ENCODE measurements at regions not wholly inside any gene's neighbourhood (a gene's known extent, or its start where the extent isn't known, plus 50 kb on each side); places are given as distances from the start of the nearest gene placed in this dataset.

- intact Hi-C loops (cut with DNase I; ENCODE audit: low total_unique reads), result no loop called here
- no peak for DNase-seq (ENCODE audit: low spot score in 2 of 2)
- no peak for TF ChIP-seq CTCF (IDR thresholded peaks at IDR 0.05)
- TF ChIP-seq POLR2A (IDR thresholded peaks at IDR 0.05), result no peak
- H3K4me3 ChIP-seq (ENCODE audit: low read depth, poor library complexity, severe bottlenecking), result no peak overlapping the region
- WGBS, 2 donors, result 61 to 76% methylated on average over 3 of the region's 3 CpGs
These were observed 357.0 kb downstream of the LRRC70 start for GRCh38 chr5:62935660-62936059.

- H3K4me3 ChIP-seq (ENCODE audit: low read depth, poor library complexity, severe bottlenecking), result no peak overlapping the region
- intact Hi-C loops (cut with DNase I; ENCODE audit: low total_unique reads), result no loop called here
- no peak for DNase-seq (ENCODE audit: low spot score in 2 of 2)
- TF ChIP-seq POLR2A (IDR thresholded peaks at IDR 0.05) (no peak), CTCF (IDR thresholded peaks at IDR 0.05) (no peak)
- WGBS, 2 donors, result 76 to 78% methylated on average over 1 of the region's 1 CpG
These were observed 355.7 kb downstream of the LRRC70 start for GRCh38 chr5:62934319-62934718.

GRCh38 chr5:62933261-62933660 is 354.6 kb downstream of the LRRC70 start:
- H3K4me3 ChIP-seq (ENCODE audit: low read depth, poor library complexity, severe bottlenecking), result no peak overlapping the region
- intact Hi-C loops (cut with DNase I; ENCODE audit: low total_unique reads), result no loop called here
- TF ChIP-seq CTCF (IDR thresholded peaks at IDR 0.05), result no peak
- no peak for TF ChIP-seq POLR2A (IDR thresholded peaks at IDR 0.05)
- no peak for DNase-seq (ENCODE audit: low spot score in 2 of 2)
- WGBS, 2 donors, result 36 to 38% methylated on average over 3 of the region's 3 CpGs

- no peak for TF ChIP-seq CTCF (IDR thresholded peaks at IDR 0.05)
- TF ChIP-seq POLR2A (IDR thresholded peaks at IDR 0.05), result no peak
- no peak for DNase-seq (ENCODE audit: low spot score in 2 of 2)
- intact Hi-C loops (cut with DNase I; ENCODE audit: low total_unique reads), result no loop called here
- WGBS, 2 donors, result 43 to 53% methylated on average over 3 of the region's 3 CpGs
- no peak overlapping the region for H3K4me3 ChIP-seq (ENCODE audit: low read depth, poor library complexity, severe bottlenecking)
These were observed 352.7 kb downstream of the LRRC70 start for GRCh38 chr5:62931153-62931950.

GRCh38 chr5:62922191-62922590 is 343.6 kb downstream of the LRRC70 start:
- DNase-seq (ENCODE audit: low spot score in 2 of 2), result no peak
- WGBS, 2 donors, result 60 to 65% methylated on average over 3 of the region's 3 CpGs
- no peak for TF ChIP-seq POLR2A (IDR thresholded peaks at IDR 0.05)
- no peak for TF ChIP-seq CTCF (IDR thresholded peaks at IDR 0.05)
- H3K4me3 ChIP-seq (ENCODE audit: low read depth, poor library complexity, severe bottlenecking), result no peak overlapping the region
- intact Hi-C loops (cut with DNase I; ENCODE audit: low total_unique reads), result no loop called here

GRCh38 chr5:62920856-62921255 is 342.2 kb downstream of the LRRC70 start:
- no peak overlapping the region for H3K4me3 ChIP-seq (ENCODE audit: low read depth, poor library complexity, severe bottlenecking)
- no peak for TF ChIP-seq POLR2A (IDR thresholded peaks at IDR 0.05)
- no peak for TF ChIP-seq CTCF (IDR thresholded peaks at IDR 0.05)
- no peak for DNase-seq (ENCODE audit: low spot score in 2 of 2)
- intact Hi-C loops (cut with DNase I; ENCODE audit: low total_unique reads), result no loop called here
- 56 to 71% methylated on average over 1 of the region's 1 CpG for WGBS, 2 donors

All from lower leg skin (tissue), 4 donors.